A673 (cell line): ENCODE measurements at regions not wholly inside any gene's neighbourhood (a gene's known extent, or its start where the extent isn't known, plus 50 kb on each side); places are given as distances from the start of the nearest gene placed in this dataset.

Source experiments
- EZH2 ChIP-seq: fragments of 200-600 bp; sonication (generic); IDR thresholded peaks from 2 replicates; pipeline ENCODE4 v1.6.1; 2017; ENCODE audit warnings: borderline replicate concordance, low read depth, mild to moderate bottlenecking, mixed read lengths, antibody characterized with exemption, low read length; ENCODE audit not compliant: poor library complexity, severe bottlenecking
- TF ChIP-seq, protein P1 (sequence below): fragments of 300-800, 200-600 bp; sonication (generic); conservative IDR thresholded peaks from 2 replicates; pipeline ENCODE4 v1.5.1; 2017; ENCODE audit warnings: low read depth, mild to moderate bottlenecking, antibody characterized with exemption, low read length, moderate library complexity, mixed read lengths

DNA sequence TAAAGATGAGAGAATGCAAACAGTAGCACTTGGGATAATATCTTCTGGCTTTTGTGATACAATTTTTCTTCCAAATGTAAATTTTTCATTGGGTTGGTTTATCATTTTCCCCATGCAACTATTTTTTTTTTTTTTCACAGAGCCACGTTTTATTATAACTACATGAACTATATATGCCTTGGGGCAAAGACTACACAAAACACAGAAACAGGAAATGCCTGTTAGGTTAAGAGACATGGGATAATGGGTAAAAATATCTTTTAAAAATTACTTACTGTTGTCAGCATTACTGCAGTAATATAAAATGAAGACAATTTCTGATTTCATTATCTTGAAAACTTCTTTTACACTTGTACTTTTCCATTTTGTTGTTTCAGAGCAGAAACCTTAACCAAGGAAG, 74.6 kb downstream of the DISP1 start:
- TF ChIP-seq, protein P1, sequence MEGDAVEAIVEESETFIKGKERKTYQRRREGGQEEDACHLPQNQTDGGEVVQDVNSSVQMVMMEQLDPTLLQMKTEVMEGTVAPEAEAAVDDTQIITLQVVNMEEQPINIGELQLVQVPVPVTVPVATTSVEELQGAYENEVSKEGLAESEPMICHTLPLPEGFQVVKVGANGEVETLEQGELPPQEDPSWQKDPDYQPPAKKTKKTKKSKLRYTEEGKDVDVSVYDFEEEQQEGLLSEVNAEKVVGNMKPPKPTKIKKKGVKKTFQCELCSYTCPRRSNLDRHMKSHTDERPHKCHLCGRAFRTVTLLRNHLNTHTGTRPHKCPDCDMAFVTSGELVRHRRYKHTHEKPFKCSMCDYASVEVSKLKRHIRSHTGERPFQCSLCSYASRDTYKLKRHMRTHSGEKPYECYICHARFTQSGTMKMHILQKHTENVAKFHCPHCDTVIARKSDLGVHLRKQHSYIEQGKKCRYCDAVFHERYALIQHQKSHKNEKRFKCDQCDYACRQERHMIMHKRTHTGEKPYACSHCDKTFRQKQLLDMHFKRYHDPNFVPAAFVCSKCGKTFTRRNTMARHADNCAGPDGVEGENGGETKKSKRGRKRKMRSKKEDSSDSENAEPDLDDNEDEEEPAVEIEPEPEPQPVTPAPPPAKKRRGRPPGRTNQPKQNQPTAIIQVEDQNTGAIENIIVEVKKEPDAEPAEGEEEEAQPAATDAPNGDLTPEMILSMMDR: no peak
- TF ChIP-seq EZH2: no peak
